Liver (tissue), 8 donors: ENCODE measurements at regions not wholly inside any gene's neighbourhood (a gene's known extent, or its start where the extent isn't known, plus 50 kb on each side); places are given as distances from the start of the nearest gene placed in this dataset.

ENCODE experiments used
- DNase-seq: peaks from one replicate; pipeline ENCODE4 v3.0.0-alpha.2; 2017; ENCODE audit warnings: low spot score
- H3K27ac ChIP-seq, 2 donors: one replicate each; pipeline ENCODE4 v1.7.0; 2013; ENCODE audit warnings: inconsistent platforms in 2 of 2, low read length in 2 of 2, control low read depth in 1 of 2, low read depth in 1 of 2, mild to moderate bottlenecking in 1 of 2
- H3K27me3 ChIP-seq, 4 donors: one replicate each; pipeline versions ENCODE4 v1.6.1 to v1.7.0; 2013; ENCODE audit warnings: low read length in 3 of 4, inconsistent platforms in 1 of 4, mild to moderate bottlenecking in 1 of 4, moderate library complexity in 1 of 4; ENCODE audit not compliant: control insufficient read depth in 4 of 4, insufficient read depth in 4 of 4
- H3K36me3 ChIP-seq, 4 donors: one replicate each; pipeline versions ENCODE4 v1.6.1 to v1.7.0; 2013; ENCODE audit warnings: low read length in 3 of 4, mild to moderate bottlenecking in 3 of 4, low read depth in 1 of 4, moderate library complexity in 1 of 4; ENCODE audit not compliant: control insufficient read depth in 4 of 4, insufficient read depth in 3 of 4
- H3K4me1 ChIP-seq, 4 donors: one replicate each; pipeline versions ENCODE4 v1.6.1 to v1.7.0; 2013; ENCODE audit warnings: low read length in 3 of 4, mild to moderate bottlenecking in 3 of 4, moderate library complexity in 1 of 4; ENCODE audit not compliant: control insufficient read depth in 4 of 4, insufficient read depth in 4 of 4
- H3K4me3 ChIP-seq, 3 donors: one replicate each; pipeline versions ENCODE4 v1.6.1 to v1.7.0; 2013; ENCODE audit warnings: low read length in 3 of 3, control low read depth in 1 of 3, low read depth in 1 of 3, mild to moderate bottlenecking in 1 of 3
- H3K9ac ChIP-seq, 2 donors: one replicate each; pipeline ENCODE4 v1.7.0; 2013; ENCODE audit warnings: low read length in 2 of 2, mild to moderate bottlenecking in 2 of 2, moderate library complexity in 2 of 2, control low read depth in 1 of 2, low read depth in 1 of 2
- H3K9me3 ChIP-seq, 4 donors: one replicate each; pipeline versions ENCODE4 v1.6.1 to v1.7.0; 2013; ENCODE audit warnings: low read length in 3 of 4; ENCODE audit not compliant: control insufficient read depth in 4 of 4
- EGR1 ChIP-seq, 2 donors: IDR thresholded peaks; 2 replicates each; pipeline ENCODE4 v1.6.1; 2016 to 2018; ENCODE audit warnings: antibody characterized with exemption in 2 of 2, low read depth in 2 of 2
- GABPA ChIP-seq, 2 donors: IDR thresholded peaks in 1 of 2; conservative IDR thresholded peaks in 1 of 2; 2 replicates each; pipeline ENCODE4 v1.6.1; 2016; ENCODE audit warnings: antibody characterized with exemption in 2 of 2, mild to moderate bottlenecking in 1 of 2, moderate library complexity in 1 of 2
- HNF4G ChIP-seq: IDR thresholded peaks from 2 replicates; pipeline ENCODE4 v1.6.1; 2016; ENCODE audit warnings: antibody characterized with exemption
- JUND ChIP-seq, 2 donors: IDR thresholded peaks; 2 replicates each; pipeline ENCODE4 v1.6.1; 2016; ENCODE audit warnings: antibody characterized with exemption in 2 of 2
- NR2F2 ChIP-seq: IDR thresholded peaks from 2 replicates; pipeline ENCODE4 v1.6.1; 2016; ENCODE audit warnings: antibody characterized with exemption
- RAD21 ChIP-seq, 2 donors: IDR thresholded peaks; 2 replicates each; pipeline ENCODE4 v1.6.1; 2016; ENCODE audit warnings: antibody characterized with exemption in 2 of 2, mild to moderate bottlenecking in 2 of 2
- SP1 ChIP-seq: IDR thresholded peaks from 2 replicates; pipeline ENCODE4 v1.6.1; 2018; ENCODE audit warnings: antibody characterized with exemption, mild to moderate bottlenecking
- TAF1 ChIP-seq: conservative IDR thresholded peaks from 2 replicates; pipeline ENCODE4 v1.6.1; 2016; ENCODE audit warnings: antibody characterized with exemption, mild to moderate bottlenecking
- WGBS: extraction: QIAGEN DNeasy Blood & Tissue Kit; methylation state at CpG from one replicate; pipeline ENCODE4 v1.1.7; 2013; 5-methylcytosine and 5-hydroxymethylcytosine counted together
- TF ChIP-seq, protein P1 (sequence below): IDR thresholded peaks from 2 replicates; pipeline ENCODE4 v1.6.1; 2016; ENCODE audit warnings: antibody characterized with exemption
- TF ChIP-seq, protein P2 (sequence below): IDR thresholded peaks from 2 replicates; pipeline ENCODE4 v1.6.1; 2016; ENCODE audit warnings: antibody characterized with exemption
- TF ChIP-seq, protein P3 (sequence below): IDR thresholded peaks from 2 replicates; pipeline ENCODE4 v1.6.1; 2016; ENCODE audit warnings: antibody characterized with exemption, mild to moderate bottlenecking
- TF ChIP-seq, protein P4 (sequence below): fragments of 150-350 bp; IDR thresholded peaks from 2 replicates; pipeline ENCODE4 v1.5.1; 2017; ENCODE audit warnings: improper control_type of control experiment, low read depth, low read length; ENCODE audit not compliant: missing input control
- donor health status: healthy.
- donor health status: healthy.
- donor health status: healthy.
- donor health status: healthy.
- donor health status: healthy.

DNA sequence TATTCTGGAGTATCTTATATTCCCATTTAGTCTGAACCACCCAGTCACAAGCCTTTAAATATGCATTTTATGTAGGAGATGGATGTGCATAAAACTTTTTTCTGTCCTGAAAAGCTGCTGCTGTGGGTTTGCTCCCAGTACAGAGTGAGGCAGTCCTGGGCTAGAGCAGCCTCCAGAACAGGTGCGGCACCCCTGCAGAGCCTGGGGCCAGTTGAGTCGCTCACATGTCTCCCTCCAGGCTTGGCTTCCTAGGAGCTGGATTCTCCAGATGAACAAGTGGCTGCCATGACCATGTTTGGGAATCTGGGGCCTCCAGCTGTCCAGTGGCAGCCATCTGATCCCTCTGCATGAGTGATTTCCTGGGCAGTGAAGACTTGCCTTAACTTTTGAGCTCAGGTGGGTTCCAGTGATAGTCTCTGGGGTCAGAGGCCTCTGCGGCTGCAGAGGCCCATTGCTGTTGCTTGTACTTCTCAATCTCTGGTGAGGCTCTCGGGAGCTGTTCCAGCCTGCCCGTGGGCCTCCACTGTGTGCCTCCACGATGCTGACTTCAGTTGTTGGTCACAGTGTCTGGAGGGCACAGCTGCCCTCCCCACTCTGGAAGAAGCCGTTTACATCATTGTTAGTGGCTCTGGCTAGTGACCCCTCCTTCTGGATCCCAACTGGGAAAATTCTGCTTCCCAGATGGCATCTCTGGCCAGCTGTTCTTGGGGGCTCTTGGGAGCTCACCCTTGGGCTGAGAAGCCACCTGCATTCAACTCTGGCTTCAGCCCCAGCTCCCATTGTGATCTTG lies 120.4 kb downstream of the EMX2 start:
- Histone ChIP-seq H3K4me3 (no peak overlapping the region), H3K36me3 (no peaks in the 10 kb centered on the region), H3K9me3 (no peaks in the 10 kb centered on the region), H3K9ac (no peak overlapping the region), H3K4me1 (no peaks in the 10 kb centered on the region), H3K27ac (no peak overlapping the region), H3K27me3 (no peaks in the 10 kb centered on the region)
- DNase-seq, result no peak
- 87% methylated on average over 7 of the region's 7 CpGs for WGBS
- TF ChIP-seq, protein P1, sequence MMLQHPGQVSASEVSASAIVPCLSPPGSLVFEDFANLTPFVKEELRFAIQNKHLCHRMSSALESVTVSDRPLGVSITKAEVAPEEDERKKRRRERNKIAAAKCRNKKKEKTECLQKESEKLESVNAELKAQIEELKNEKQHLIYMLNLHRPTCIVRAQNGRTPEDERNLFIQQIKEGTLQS, result no peak
- TF ChIP-seq, protein P2, sequence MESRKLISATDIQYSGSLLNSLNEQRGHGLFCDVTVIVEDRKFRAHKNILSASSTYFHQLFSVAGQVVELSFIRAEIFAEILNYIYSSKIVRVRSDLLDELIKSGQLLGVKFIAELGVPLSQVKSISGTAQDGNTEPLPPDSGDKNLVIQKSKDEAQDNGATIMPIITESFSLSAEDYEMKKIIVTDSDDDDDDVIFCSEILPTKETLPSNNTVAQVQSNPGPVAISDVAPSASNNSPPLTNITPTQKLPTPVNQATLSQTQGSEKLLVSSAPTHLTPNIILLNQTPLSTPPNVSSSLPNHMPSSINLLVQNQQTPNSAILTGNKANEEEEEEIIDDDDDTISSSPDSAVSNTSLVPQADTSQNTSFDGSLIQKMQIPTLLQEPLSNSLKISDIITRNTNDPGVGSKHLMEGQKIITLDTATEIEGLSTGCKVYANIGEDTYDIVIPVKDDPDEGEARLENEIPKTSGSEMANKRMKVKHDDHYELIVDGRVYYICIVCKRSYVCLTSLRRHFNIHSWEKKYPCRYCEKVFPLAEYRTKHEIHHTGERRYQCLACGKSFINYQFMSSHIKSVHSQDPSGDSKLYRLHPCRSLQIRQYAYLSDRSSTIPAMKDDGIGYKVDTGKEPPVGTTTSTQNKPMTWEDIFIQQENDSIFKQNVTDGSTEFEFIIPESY, result no peak
- TF ChIP-seq GABPA (IDR thresholded peaks at IDR 0.05 in 1 of 2, conservative IDR thresholded peaks at IDR 0.05 in 1 of 2), result no peak
- TF ChIP-seq SP1, result no peak
- no peak for TF ChIP-seq TAF1
- no peak for TF ChIP-seq NR2F2
- no peak for TF ChIP-seq RAD21 (IDR thresholded peaks at IDR 0.05)
- TF ChIP-seq EGR1 (IDR thresholded peaks at IDR 0.05; ENCODE audit: low read depth in 2 of 2), result no peak
- TF ChIP-seq, protein P3, sequence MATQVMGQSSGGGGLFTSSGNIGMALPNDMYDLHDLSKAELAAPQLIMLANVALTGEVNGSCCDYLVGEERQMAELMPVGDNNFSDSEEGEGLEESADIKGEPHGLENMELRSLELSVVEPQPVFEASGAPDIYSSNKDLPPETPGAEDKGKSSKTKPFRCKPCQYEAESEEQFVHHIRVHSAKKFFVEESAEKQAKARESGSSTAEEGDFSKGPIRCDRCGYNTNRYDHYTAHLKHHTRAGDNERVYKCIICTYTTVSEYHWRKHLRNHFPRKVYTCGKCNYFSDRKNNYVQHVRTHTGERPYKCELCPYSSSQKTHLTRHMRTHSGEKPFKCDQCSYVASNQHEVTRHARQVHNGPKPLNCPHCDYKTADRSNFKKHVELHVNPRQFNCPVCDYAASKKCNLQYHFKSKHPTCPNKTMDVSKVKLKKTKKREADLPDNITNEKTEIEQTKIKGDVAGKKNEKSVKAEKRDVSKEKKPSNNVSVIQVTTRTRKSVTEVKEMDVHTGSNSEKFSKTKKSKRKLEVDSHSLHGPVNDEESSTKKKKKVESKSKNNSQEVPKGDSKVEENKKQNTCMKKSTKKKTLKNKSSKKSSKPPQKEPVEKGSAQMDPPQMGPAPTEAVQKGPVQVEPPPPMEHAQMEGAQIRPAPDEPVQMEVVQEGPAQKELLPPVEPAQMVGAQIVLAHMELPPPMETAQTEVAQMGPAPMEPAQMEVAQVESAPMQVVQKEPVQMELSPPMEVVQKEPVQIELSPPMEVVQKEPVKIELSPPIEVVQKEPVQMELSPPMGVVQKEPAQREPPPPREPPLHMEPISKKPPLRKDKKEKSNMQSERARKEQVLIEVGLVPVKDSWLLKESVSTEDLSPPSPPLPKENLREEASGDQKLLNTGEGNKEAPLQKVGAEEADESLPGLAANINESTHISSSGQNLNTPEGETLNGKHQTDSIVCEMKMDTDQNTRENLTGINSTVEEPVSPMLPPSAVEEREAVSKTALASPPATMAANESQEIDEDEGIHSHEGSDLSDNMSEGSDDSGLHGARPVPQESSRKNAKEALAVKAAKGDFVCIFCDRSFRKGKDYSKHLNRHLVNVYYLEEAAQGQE, result no peak

DNA sequence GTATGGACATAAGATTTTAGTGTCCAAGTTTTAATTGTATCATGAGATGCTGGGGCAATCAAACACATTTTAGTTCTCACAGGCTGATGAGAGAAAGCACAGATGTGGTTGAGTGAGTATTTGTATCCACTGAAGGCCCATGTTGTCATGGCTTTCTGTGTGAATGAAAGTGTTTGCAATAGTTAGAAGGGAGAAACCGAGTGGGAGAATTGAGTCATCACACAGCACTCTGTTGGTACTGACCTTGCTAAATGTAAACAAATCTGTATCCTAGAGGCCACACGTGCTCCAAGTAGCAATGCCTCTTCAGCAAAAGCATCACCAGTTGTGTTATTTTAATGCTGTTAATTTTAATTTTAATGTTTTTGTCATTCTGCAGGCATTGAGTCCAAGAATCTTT lies 121.2 kb downstream of the EMX2 start:
- Histone ChIP-seq H3K9me3 (no peaks in the 10 kb centered on the region), H3K4me3 (no peak overlapping the region), H3K27me3 (no peaks in the 10 kb centered on the region), H3K36me3 (no peaks in the 10 kb centered on the region), H3K4me1 (no peaks in the 10 kb centered on the region), H3K27ac (no peak overlapping the region), H3K9ac (no peak overlapping the region)
- 27% methylated on average over 2 of the region's 2 CpGs for WGBS
- TF ChIP-seq HNF4G (no peak), JUND (IDR thresholded peaks at IDR 0.05) (no peak)
- TF ChIP-seq, protein P3, result no peak
- TF ChIP-seq, protein P4, sequence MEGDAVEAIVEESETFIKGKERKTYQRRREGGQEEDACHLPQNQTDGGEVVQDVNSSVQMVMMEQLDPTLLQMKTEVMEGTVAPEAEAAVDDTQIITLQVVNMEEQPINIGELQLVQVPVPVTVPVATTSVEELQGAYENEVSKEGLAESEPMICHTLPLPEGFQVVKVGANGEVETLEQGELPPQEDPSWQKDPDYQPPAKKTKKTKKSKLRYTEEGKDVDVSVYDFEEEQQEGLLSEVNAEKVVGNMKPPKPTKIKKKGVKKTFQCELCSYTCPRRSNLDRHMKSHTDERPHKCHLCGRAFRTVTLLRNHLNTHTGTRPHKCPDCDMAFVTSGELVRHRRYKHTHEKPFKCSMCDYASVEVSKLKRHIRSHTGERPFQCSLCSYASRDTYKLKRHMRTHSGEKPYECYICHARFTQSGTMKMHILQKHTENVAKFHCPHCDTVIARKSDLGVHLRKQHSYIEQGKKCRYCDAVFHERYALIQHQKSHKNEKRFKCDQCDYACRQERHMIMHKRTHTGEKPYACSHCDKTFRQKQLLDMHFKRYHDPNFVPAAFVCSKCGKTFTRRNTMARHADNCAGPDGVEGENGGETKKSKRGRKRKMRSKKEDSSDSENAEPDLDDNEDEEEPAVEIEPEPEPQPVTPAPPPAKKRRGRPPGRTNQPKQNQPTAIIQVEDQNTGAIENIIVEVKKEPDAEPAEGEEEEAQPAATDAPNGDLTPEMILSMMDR, result no peak
- no peak for DNase-seq
